ENCODE measurements at regions not wholly inside any gene's neighbourhood (a gene's known extent, or its start where the extent isn't known, plus 50 kb on each side); places are given as distances from the start of the nearest gene placed in this dataset.

DNA sequence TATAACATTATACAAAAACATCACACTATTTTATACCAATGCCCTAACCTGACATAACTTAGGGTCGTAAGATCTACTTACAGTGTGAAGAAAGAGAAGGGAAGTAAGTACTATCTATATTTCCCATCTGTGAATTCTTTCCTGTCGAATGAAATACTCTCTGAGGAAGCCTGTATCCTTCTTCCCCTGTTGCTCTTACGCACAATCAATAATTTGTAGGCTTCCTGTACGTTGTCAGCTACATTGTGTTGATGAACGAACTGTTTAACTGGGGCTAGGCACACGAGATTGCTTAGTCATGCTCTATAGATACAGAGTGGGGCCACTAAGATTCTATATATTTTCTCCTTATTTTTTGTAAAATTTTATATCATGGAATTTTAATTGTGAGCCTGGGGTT is 1125.0 kb upstream of the CELF4 start:
- Histone ChIP-seq H3K9me3 (replicated peaks; ENCODE audit: control insufficient read depth, insufficient read depth, low read length) (peaks cover 3% of the 10 kb centered on the region), H2AFZ (ENCODE audit: low read depth, low read length) (no peak overlapping the region), H3K79me2 (ENCODE audit: control insufficient read depth, insufficient read depth, low read length) (no peaks in the 10 kb centered on the region), H3K9ac (replicated peaks; ENCODE audit: extremely low read depth, insufficient read depth, low read length) (no peak overlapping the region), H4K20me1 (replicated peaks; ENCODE audit: control insufficient read depth, extremely low read depth, insufficient read depth, low read length) (no peaks in the 10 kb centered on the region), H3K4me1 (ENCODE audit: control insufficient read depth, extremely low read depth, insufficient read depth, low read length) (no peaks in the 10 kb centered on the region), H3K4me2 (ENCODE audit: insufficient read depth, low read length) (no peak overlapping the region), H3K9me1 (replicated peaks; ENCODE audit: control insufficient read depth, extremely low read depth, insufficient read depth, low read length) (no peaks in the 10 kb centered on the region), H3K27me3 (ENCODE audit: control insufficient read depth in 2 of 2, insufficient read depth in 2 of 2, low read length in 2 of 2) (no peaks in the 10 kb centered on the region), H3K27ac (ENCODE audit: insufficient read depth, low read depth, low read length) (no peak overlapping the region), H3K4me3 (replicated peaks in 1 of 3; ENCODE audit: insufficient read depth in 1 of 3, low read depth in 1 of 3, low read length in 3 of 3) (no peak overlapping the region), H3K36me3 (ENCODE audit: control insufficient read depth in 2 of 2, extremely low read depth in 1 of 2, insufficient read depth in 2 of 2, low read length in 2 of 2) (no peaks in the 10 kb centered on the region)
- ChIA-PET CTCF (no interaction called here), POLR2A (no interaction called here)
- DNase-seq (ENCODE audit: low read depth, low spot score) (no peak), FAIRE-seq (no peak)
- no TSS peak for BruUV-seq (replicated peaks)
- no peak for TF ChIP-seq POLR2A (IDR thresholded peaks at IDR 0.05; ENCODE audit: low read depth, low read length)
- no peak for TF ChIP-seq FOS (IDR thresholded peaks at IDR 0.05; ENCODE audit: borderline replicate concordance, insufficient read depth, low read length)
- TF ChIP-seq EZH2 (IDR thresholded peaks at IDR 0.05; ENCODE audit: borderline replicate concordance, low read depth, low read length, severe bottlenecking): no peak
- TF ChIP-seq, protein P1, sequence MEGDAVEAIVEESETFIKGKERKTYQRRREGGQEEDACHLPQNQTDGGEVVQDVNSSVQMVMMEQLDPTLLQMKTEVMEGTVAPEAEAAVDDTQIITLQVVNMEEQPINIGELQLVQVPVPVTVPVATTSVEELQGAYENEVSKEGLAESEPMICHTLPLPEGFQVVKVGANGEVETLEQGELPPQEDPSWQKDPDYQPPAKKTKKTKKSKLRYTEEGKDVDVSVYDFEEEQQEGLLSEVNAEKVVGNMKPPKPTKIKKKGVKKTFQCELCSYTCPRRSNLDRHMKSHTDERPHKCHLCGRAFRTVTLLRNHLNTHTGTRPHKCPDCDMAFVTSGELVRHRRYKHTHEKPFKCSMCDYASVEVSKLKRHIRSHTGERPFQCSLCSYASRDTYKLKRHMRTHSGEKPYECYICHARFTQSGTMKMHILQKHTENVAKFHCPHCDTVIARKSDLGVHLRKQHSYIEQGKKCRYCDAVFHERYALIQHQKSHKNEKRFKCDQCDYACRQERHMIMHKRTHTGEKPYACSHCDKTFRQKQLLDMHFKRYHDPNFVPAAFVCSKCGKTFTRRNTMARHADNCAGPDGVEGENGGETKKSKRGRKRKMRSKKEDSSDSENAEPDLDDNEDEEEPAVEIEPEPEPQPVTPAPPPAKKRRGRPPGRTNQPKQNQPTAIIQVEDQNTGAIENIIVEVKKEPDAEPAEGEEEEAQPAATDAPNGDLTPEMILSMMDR (IDR thresholded peaks at IDR 0.05; ENCODE audit: extremely low read depth in 1 of 2, insufficient read depth in 1 of 2, low read depth in 1 of 2, low read length in 2 of 2): no peak
- TF ChIP-seq POLR2AphosphoS5 (IDR thresholded peaks at IDR 0.05; ENCODE audit: insufficient read depth, low read depth, low read length): no peak
- TF ChIP-seq JUN (IDR thresholded peaks at IDR 0.05; ENCODE audit: borderline replicate concordance, insufficient read depth, insufficient read length, low read depth): no peak
- no peak for TF ChIP-seq GATA2 (IDR thresholded peaks at IDR 0.05; ENCODE audit: insufficient read depth, insufficient read length, low read depth, low read length)
- dilution Hi-C loops (cut with MboI; ENCODE audit: extremely low pct_ligation_motif_present, low sequenced_read_pairs) (no loop called here), intact Hi-C loops (cut with micrococcal nuclease) (no loop called here)

DNA sequence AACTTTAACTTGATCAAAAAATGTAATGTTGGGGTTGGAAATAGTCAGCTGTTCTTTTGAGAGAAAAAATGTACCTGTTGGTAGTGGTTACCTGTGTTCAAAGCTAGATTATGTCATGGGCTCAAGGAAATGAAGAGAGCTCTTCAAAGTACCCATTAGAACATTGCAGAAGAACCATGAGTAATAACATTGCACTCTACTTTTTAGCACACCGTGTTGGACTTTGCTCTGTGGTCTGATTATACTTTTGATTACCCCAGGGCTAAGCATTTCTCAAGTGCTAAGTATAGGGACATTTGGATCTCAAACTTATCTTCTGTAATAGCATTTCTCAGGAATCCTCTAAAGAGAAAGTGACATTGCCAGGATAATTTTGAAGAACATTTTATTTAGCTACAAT is 1122.8 kb upstream of the CELF4 start:
- no peak for FAIRE-seq

More for the DNA sequence above, 1122.8 kb upstream of the CELF4 start:
- POLR2A ChIA-PET: no interaction called here
- Histone ChIP-seq H3K79me2 (ENCODE audit: control insufficient read depth, insufficient read depth, low read length) (no peaks in the 10 kb centered on the region), H3K27ac (ENCODE audit: insufficient read depth, low read depth, low read length) (no peak overlapping the region), H4K20me1 (replicated peaks; ENCODE audit: control insufficient read depth, extremely low read depth, insufficient read depth, low read length) (no peaks in the 10 kb centered on the region), H3K27me3 (ENCODE audit: control insufficient read depth in 2 of 2, insufficient read depth in 2 of 2, low read length in 2 of 2) (no peaks in the 10 kb centered on the region), H3K9me1 (replicated peaks; ENCODE audit: control insufficient read depth, extremely low read depth, insufficient read depth, low read length) (no peaks in the 10 kb centered on the region), H3K9ac (replicated peaks; ENCODE audit: extremely low read depth, insufficient read depth, low read length) (no peak overlapping the region), H3K4me3 (replicated peaks in 1 of 3; ENCODE audit: insufficient read depth in 1 of 3, low read depth in 1 of 3, low read length in 3 of 3) (no peak overlapping the region), H3K9me3 (replicated peaks; ENCODE audit: control insufficient read depth, insufficient read depth, low read length) (peaks cover 3% of the 10 kb centered on the region), H2AFZ (ENCODE audit: low read depth, low read length) (no peak overlapping the region), H3K36me3 (ENCODE audit: control insufficient read depth in 2 of 2, extremely low read depth in 1 of 2, insufficient read depth in 2 of 2, low read length in 2 of 2) (no peaks in the 10 kb centered on the region), H3K4me2 (ENCODE audit: insufficient read depth, low read length) (no peak overlapping the region), H3K4me1 (ENCODE audit: control insufficient read depth, extremely low read depth, insufficient read depth, low read length) (no peaks in the 10 kb centered on the region)
- no peak for DNase-seq (ENCODE audit: low read depth, low spot score)
- intact Hi-C loops (cut with micrococcal nuclease) (no loop called here), dilution Hi-C loops (cut with MboI; ENCODE audit: extremely low pct_ligation_motif_present, low sequenced_read_pairs) (no loop called here)
- TF ChIP-seq POLR2AphosphoS5 (IDR thresholded peaks at IDR 0.05; ENCODE audit: insufficient read depth, low read depth, low read length): no peak
- no peak for TF ChIP-seq GATA2 (IDR thresholded peaks at IDR 0.05; ENCODE audit: insufficient read depth, insufficient read length, low read depth, low read length)
- no peak for TF ChIP-seq JUN (IDR thresholded peaks at IDR 0.05; ENCODE audit: borderline replicate concordance, insufficient read depth, insufficient read length, low read depth)
- no peak for TF ChIP-seq EZH2 (IDR thresholded peaks at IDR 0.05; ENCODE audit: borderline replicate concordance, low read depth, low read length, severe bottlenecking)
- TF ChIP-seq, protein P1 (IDR thresholded peaks at IDR 0.05; ENCODE audit: extremely low read depth in 1 of 2, insufficient read depth in 1 of 2, low read depth in 1 of 2, low read length in 2 of 2): no peak
- TF ChIP-seq POLR2A (IDR thresholded peaks at IDR 0.05; ENCODE audit: low read depth, low read length): no peak
- TF ChIP-seq FOS (IDR thresholded peaks at IDR 0.05; ENCODE audit: borderline replicate concordance, insufficient read depth, low read length): no peak
- TF ChIP-seq, protein P2, sequence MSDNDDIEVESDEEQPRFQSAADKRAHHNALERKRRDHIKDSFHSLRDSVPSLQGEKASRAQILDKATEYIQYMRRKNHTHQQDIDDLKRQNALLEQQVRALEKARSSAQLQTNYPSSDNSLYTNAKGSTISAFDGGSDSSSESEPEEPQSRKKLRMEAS (IDR thresholded peaks at IDR 0.05; ENCODE audit: insufficient read depth, insufficient read length): no peak
- no peak for TF ChIP-seq MYC (IDR thresholded peaks at IDR 0.05; ENCODE audit: low read depth, low read length)
- CTCF ChIA-PET: no interaction called here
- no TSS peak for BruUV-seq (replicated peaks)

Measured in endothelial cell of umbilical vein (primary cell).